ENCODE measurements at regions not wholly inside any gene's neighbourhood (a gene's known extent, or its start where the extent isn't known, plus 50 kb on each side); places are given as distances from the start of the nearest gene placed in this dataset.

DNA sequence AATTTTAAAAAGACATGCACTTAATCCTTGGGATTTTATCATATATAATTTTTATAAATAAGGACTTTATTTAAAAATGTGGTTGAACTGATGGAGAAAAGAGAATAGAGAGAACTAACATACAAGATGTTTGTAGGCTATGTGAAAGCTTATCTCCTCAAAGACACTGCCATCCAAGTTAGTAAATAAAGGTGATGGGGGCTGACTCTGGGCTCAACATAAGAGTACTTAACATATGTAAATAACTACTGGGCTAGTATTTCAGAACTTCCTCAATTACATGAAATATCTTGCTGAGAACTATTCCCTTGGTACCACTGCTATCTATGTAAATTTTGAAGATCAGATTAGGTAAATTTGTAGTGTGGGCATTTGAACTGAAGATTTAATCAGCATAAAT is 1017.3 kb upstream of the PCDH20 start:
- Histone ChIP-seq H3K4me1 (ENCODE audit: insufficient read depth, low read length) (no peaks in the 10 kb centered on the region), H3K9ac (ENCODE audit: low read length) (no peak overlapping the region), H3K27me3 (ENCODE audit: insufficient read depth, low read length) (no peaks in the 10 kb centered on the region), H4K20me1 (ENCODE audit: insufficient read depth, low read length) (no peaks in the 10 kb centered on the region), H3K79me2 (ENCODE audit: insufficient read depth, low read length) (no peaks in the 10 kb centered on the region), H3K4me2 (ENCODE audit: low read length) (no peak overlapping the region), H3K4me3 (ENCODE audit: insufficient read depth, low read depth, low read length) (no peak overlapping the region), H2AFZ (ENCODE audit: low read depth, low read length) (no peak overlapping the region), H3K36me3 (ENCODE audit: insufficient read depth, low read length) (no peaks in the 10 kb centered on the region), H3K9me3 (ENCODE audit: insufficient read depth, low read depth, low read length) (no peaks in the 10 kb centered on the region), H3K27ac (ENCODE audit: low read depth, low read length) (no peak overlapping the region)
- no peak for DNase-seq (ENCODE audit: low read depth)
- Mint-ChIP-seq H3K4me3 (ENCODE audit: unreplicated experiment) (no peak overlapping the region), H3K4me1 (ENCODE audit: low read depth, unreplicated experiment) (no peaks in the 10 kb centered on the region), H3K27me3 (ENCODE audit: low read depth, unreplicated experiment) (no peaks in the 10 kb centered on the region), H3K36me3 (ENCODE audit: low read depth, unreplicated experiment) (no peaks in the 10 kb centered on the region), H3K27ac (ENCODE audit: unreplicated experiment) (no peak overlapping the region), H3K9me3 (ENCODE audit: unreplicated experiment) (no peaks in the 10 kb centered on the region)
- TF ChIP-seq, protein P1, sequence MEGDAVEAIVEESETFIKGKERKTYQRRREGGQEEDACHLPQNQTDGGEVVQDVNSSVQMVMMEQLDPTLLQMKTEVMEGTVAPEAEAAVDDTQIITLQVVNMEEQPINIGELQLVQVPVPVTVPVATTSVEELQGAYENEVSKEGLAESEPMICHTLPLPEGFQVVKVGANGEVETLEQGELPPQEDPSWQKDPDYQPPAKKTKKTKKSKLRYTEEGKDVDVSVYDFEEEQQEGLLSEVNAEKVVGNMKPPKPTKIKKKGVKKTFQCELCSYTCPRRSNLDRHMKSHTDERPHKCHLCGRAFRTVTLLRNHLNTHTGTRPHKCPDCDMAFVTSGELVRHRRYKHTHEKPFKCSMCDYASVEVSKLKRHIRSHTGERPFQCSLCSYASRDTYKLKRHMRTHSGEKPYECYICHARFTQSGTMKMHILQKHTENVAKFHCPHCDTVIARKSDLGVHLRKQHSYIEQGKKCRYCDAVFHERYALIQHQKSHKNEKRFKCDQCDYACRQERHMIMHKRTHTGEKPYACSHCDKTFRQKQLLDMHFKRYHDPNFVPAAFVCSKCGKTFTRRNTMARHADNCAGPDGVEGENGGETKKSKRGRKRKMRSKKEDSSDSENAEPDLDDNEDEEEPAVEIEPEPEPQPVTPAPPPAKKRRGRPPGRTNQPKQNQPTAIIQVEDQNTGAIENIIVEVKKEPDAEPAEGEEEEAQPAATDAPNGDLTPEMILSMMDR (IDR thresholded peaks at IDR 0.05; ENCODE audit: insufficient read depth, low read depth, low read length): no peak
- TF ChIP-seq EZH2 (IDR thresholded peaks at IDR 0.05; ENCODE audit: insufficient read depth, low read length): no peak
- no peak for FAIRE-seq

DNA sequence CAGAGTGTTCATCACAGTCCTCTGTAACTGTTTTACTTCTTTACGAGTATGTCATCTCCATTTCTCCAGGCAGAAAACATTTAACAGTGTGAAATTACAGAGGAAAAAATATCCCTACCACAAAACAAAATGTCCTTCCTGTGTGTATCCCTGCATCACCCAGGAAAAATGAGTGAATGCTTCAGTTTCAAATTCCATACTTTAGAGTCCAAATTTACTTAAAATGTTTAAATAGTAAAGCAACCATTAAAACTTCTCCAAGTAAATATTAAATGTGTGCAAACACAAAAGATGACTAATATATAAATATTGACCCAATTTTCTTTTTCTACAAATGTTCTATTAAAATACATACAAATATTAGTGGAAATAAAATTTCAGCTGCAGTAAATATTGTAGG is 1016.6 kb upstream of the PCDH20 start:
- no peak overlapping the region for H3K4me3 Mint-ChIP-seq (ENCODE audit: unreplicated experiment)
- Histone ChIP-seq H3K4me3 (ENCODE audit: insufficient read depth, low read depth, low read length) (no peak overlapping the region), H3K27me3 (ENCODE audit: insufficient read depth, low read length) (no peaks in the 10 kb centered on the region), H3K27ac (ENCODE audit: low read depth, low read length) (no peak overlapping the region), H3K79me2 (ENCODE audit: insufficient read depth, low read length) (no peaks in the 10 kb centered on the region), H3K9ac (ENCODE audit: low read length) (no peak overlapping the region), H3K9me3 (ENCODE audit: insufficient read depth, low read depth, low read length) (no peaks in the 10 kb centered on the region), H2AFZ (ENCODE audit: low read depth, low read length) (no peak overlapping the region), H3K4me2 (ENCODE audit: low read length) (no peak overlapping the region), H4K20me1 (ENCODE audit: insufficient read depth, low read length) (no peaks in the 10 kb centered on the region), H3K36me3 (ENCODE audit: insufficient read depth, low read length) (no peaks in the 10 kb centered on the region), H3K4me1 (ENCODE audit: insufficient read depth, low read length) (no peaks in the 10 kb centered on the region)
- no peaks in the 10 kb centered on the region for H3K36me3 Mint-ChIP-seq (ENCODE audit: low read depth, unreplicated experiment)
- H3K9me3 Mint-ChIP-seq (ENCODE audit: unreplicated experiment): no peaks in the 10 kb centered on the region
- H3K4me1 Mint-ChIP-seq (ENCODE audit: low read depth, unreplicated experiment): no peaks in the 10 kb centered on the region
- no peaks in the 10 kb centered on the region for H3K27me3 Mint-ChIP-seq (ENCODE audit: low read depth, unreplicated experiment)
- FAIRE-seq: no peak
- H3K27ac Mint-ChIP-seq (ENCODE audit: unreplicated experiment): no peak overlapping the region
- TF ChIP-seq EZH2 (IDR thresholded peaks at IDR 0.05; ENCODE audit: insufficient read depth, low read length): no peak
- TF ChIP-seq, protein P1 (IDR thresholded peaks at IDR 0.05; ENCODE audit: insufficient read depth, low read depth, low read length): no peak
- no peak for DNase-seq (ENCODE audit: low read depth)

DNA sequence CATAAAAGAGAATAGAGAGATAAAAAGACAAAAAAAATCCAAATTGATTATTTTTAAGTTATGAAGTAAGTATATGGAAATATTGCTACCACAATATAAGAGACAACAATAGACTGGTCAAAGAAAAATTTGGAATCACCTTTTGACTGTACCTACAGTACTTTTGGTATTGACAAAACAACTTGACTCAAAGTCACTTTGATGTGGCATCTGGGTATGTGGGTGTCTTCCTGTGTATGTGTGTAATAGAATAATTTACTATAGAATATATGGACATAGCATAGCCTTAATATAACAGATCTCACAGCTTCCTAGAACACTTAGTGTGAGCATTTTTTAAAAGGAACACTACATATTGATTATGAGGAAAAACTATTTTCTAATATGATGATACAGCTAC is 1016.2 kb upstream of the PCDH20 start:
- Histone ChIP-seq H3K4me2 (ENCODE audit: low read length) (no peak overlapping the region), H3K36me3 (ENCODE audit: insufficient read depth, low read length) (no peaks in the 10 kb centered on the region), H3K27me3 (ENCODE audit: insufficient read depth, low read length) (no peaks in the 10 kb centered on the region), H3K9ac (ENCODE audit: low read length) (no peak overlapping the region), H3K9me3 (ENCODE audit: insufficient read depth, low read depth, low read length) (no peaks in the 10 kb centered on the region), H3K4me3 (ENCODE audit: insufficient read depth, low read depth, low read length) (no peak overlapping the region), H3K79me2 (ENCODE audit: insufficient read depth, low read length) (no peaks in the 10 kb centered on the region), H2AFZ (ENCODE audit: low read depth, low read length) (no peak overlapping the region), H3K4me1 (ENCODE audit: insufficient read depth, low read length) (no peaks in the 10 kb centered on the region), H3K27ac (ENCODE audit: low read depth, low read length) (no peak overlapping the region), H4K20me1 (ENCODE audit: insufficient read depth, low read length) (no peaks in the 10 kb centered on the region)
- FAIRE-seq: no peak
- Mint-ChIP-seq H3K27ac (ENCODE audit: unreplicated experiment) (no peak overlapping the region), H3K36me3 (ENCODE audit: low read depth, unreplicated experiment) (no peaks in the 10 kb centered on the region), H3K9me3 (ENCODE audit: unreplicated experiment) (no peaks in the 10 kb centered on the region), H3K4me3 (ENCODE audit: unreplicated experiment) (no peak overlapping the region), H3K27me3 (ENCODE audit: low read depth, unreplicated experiment) (no peaks in the 10 kb centered on the region), H3K4me1 (ENCODE audit: low read depth, unreplicated experiment) (no peaks in the 10 kb centered on the region)
- TF ChIP-seq EZH2 (IDR thresholded peaks at IDR 0.05; ENCODE audit: insufficient read depth, low read length): no peak
- TF ChIP-seq, protein P1 (IDR thresholded peaks at IDR 0.05; ENCODE audit: insufficient read depth, low read depth, low read length): no peak
- DNase-seq (ENCODE audit: low read depth): no peak

All from astrocyte (in vitro differentiated cells and primary cell).